DMS53 treated with DMSO at 0.1 percent for 48 hours (cell line): ENCODE measurements at regions not wholly inside any gene's neighbourhood (a gene's known extent, or its start where the extent isn't known, plus 50 kb on each side); places are given as distances from the start of the nearest gene placed in this dataset.
"Not testable (repeated sequence)": the region's sequence is repeated elsewhere in the genome, so short reads cannot be mapped to it uniquely, and the experiment has no call there.

ENCODE experiments used
- DNase-seq: peaks from one replicate; lab custom pipeline; 2025; ENCODE audit not compliant: unreplicated experiment; lab: John Stamatoyannopoulos, UW

- DNase-seq: not testable (repeated sequence)
Measured at GRCh38 chr2:175777337-175777736, 224.7 kb downstream of the LNPK start.

- no peak for DNase-seq
Measured at GRCh38 chr2:175769200-175769599, 232.9 kb downstream of the LNPK start.

- no peak for DNase-seq
Measured at GRCh38 chr2:175766880-175767279, 235.2 kb downstream of the LNPK start.

- no peak for DNase-seq
Measured at GRCh38 chr2:175755656-175756386, 246.2 kb downstream of the LNPK start.

GRCh38 chr2:175755169-175755568 is 246.9 kb downstream of the LNPK start:
- no peak for DNase-seq

- no peak for DNase-seq
Measured at GRCh38 chr2:175750195-175750594, 251.9 kb downstream of the LNPK start.

GRCh38 chr2:175745911-175746310 is 256.2 kb downstream of the LNPK start:
- DNase-seq: no peak

GRCh38 chr2:175744000-175744399 is 258.1 kb downstream of the LNPK start:
- no peak for DNase-seq

- DNase-seq: no peak
Measured at GRCh38 chr2:175743011-175743410, 259.1 kb downstream of the LNPK start.

- no peak for DNase-seq
Measured at GRCh38 chr2:175742367-175742766, 259.7 kb downstream of the LNPK start.

- DNase-seq: no peak
Measured at GRCh38 chr2:175741164-175741563, 260.9 kb downstream of the LNPK start.

- DNase-seq: no peak
Measured at GRCh38 chr2:175737722-175738361, 264.2 kb downstream of the LNPK start.

- no peak for DNase-seq
Measured at GRCh38 chr2:175734686-175735085, 267.4 kb downstream of the LNPK start.

- no peak for DNase-seq
Measured at GRCh38 chr2:175732531-175732930, 269.5 kb downstream of the LNPK start.

- no peak for DNase-seq
Measured at GRCh38 chr2:175730050-175730449, 272.0 kb downstream of the LNPK start.

- no peak for DNase-seq
Measured at GRCh38 chr2:175729049-175729706, 272.9 kb downstream of the LNPK start.

GRCh38 chr2:175728032-175728431 is 274.0 kb downstream of the LNPK start:
- no peak for DNase-seq

- DNase-seq: no peak
Measured at GRCh38 chr2:175726223-175726622, 275.8 kb downstream of the LNPK start.

- no peak for DNase-seq
Measured at GRCh38 chr2:175709248-175709647, 292.8 kb downstream of the LNPK start.

GRCh38 chr2:175707322-175707721 is 294.7 kb downstream of the LNPK start:
- DNase-seq: no peak

- DNase-seq: peak; percentile 23
Measured at GRCh38 chr2:175704568-175704967, 297.5 kb downstream of the LNPK start.

- no peak for DNase-seq
Measured at GRCh38 chr2:175698061-175698460, 304.0 kb downstream of the LNPK start.
